Nephron (organoid): ENCODE measurements at regions not wholly inside any gene's neighbourhood (a gene's known extent, or its start where the extent isn't known, plus 50 kb on each side); places are given as distances from the start of the nearest gene placed in this dataset.

Source experiments
- H3K27ac Mint-ChIP-seq, 3 experiments: 2 replicates each; pipeline ENCODE4 v1.8.0; 2020; ENCODE audit warnings: mixed read lengths in 3 of 3, mild to moderate bottlenecking in 2 of 3, moderate library complexity in 1 of 3
- H3K27me3 Mint-ChIP-seq: 2 replicates; pipeline ENCODE4 v1.8.0; 2021; ENCODE audit warnings: low read depth, mild to moderate bottlenecking, moderate library complexity, mixed read lengths
- H3K36me3 Mint-ChIP-seq: 2 replicates; pipeline ENCODE4 v1.8.0; 2020; ENCODE audit warnings: low read depth, mixed read lengths
- H3K4me1 Mint-ChIP-seq: 2 replicates; pipeline ENCODE4 v1.8.0; 2020; ENCODE audit warnings: mixed read lengths
- H3K4me3 Mint-ChIP-seq, 3 experiments: 2 replicates each; pipeline ENCODE4 v1.8.0; 2020; ENCODE audit warnings: mild to moderate bottlenecking in 3 of 3, mixed read lengths in 3 of 3, moderate library complexity in 2 of 3
- H3K9me3 Mint-ChIP-seq: 2 replicates; pipeline ENCODE4 v1.8.0; 2020; ENCODE audit warnings: mixed read lengths
- TF ChIP-seq, protein P1 (sequence below), 3 experiments: fragments of 200-600 bp; sonication (generic); IDR thresholded peaks; one replicate each; pipeline ENCODE4 v1.5.0; 2021; ENCODE audit warnings: antibody characterized with exemption in 3 of 3; ENCODE audit not compliant: unreplicated experiment in 3 of 3

DNA sequence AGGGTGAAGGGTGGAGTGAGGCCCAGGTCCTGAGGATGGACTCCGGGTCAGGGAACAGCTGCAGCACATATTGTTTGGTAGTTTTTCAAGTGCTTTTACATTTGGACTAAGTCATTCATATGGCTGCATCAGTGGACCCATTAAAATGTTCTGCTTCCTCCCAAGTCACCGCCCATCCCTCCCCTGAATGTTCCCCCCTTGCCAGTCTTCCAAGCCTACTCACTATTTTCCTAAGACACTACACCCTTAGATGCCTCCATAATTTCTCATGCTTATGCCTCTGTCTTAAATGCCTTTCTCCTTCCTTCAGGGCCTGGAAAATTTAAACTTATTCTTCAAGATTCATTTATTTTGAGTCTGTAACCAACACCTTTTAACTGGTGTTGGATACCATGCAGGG, 86.6 kb upstream of the NR4A3 start:
- H3K27ac Mint-ChIP-seq: no peak overlapping the region
- H3K36me3 Mint-ChIP-seq: no peaks in the 10 kb centered on the region
- TF ChIP-seq, protein P1, sequence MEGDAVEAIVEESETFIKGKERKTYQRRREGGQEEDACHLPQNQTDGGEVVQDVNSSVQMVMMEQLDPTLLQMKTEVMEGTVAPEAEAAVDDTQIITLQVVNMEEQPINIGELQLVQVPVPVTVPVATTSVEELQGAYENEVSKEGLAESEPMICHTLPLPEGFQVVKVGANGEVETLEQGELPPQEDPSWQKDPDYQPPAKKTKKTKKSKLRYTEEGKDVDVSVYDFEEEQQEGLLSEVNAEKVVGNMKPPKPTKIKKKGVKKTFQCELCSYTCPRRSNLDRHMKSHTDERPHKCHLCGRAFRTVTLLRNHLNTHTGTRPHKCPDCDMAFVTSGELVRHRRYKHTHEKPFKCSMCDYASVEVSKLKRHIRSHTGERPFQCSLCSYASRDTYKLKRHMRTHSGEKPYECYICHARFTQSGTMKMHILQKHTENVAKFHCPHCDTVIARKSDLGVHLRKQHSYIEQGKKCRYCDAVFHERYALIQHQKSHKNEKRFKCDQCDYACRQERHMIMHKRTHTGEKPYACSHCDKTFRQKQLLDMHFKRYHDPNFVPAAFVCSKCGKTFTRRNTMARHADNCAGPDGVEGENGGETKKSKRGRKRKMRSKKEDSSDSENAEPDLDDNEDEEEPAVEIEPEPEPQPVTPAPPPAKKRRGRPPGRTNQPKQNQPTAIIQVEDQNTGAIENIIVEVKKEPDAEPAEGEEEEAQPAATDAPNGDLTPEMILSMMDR (IDR thresholded peaks at IDR 0.05; ENCODE audit: unreplicated experiment in 3 of 3): no peak
- H3K4me1 Mint-ChIP-seq: peaks cover 9% of the 10 kb centered on the region
- no peaks in the 10 kb centered on the region for H3K9me3 Mint-ChIP-seq
- H3K4me3 Mint-ChIP-seq: no peak overlapping the region
- no peaks in the 10 kb centered on the region for H3K27me3 Mint-ChIP-seq

DNA sequence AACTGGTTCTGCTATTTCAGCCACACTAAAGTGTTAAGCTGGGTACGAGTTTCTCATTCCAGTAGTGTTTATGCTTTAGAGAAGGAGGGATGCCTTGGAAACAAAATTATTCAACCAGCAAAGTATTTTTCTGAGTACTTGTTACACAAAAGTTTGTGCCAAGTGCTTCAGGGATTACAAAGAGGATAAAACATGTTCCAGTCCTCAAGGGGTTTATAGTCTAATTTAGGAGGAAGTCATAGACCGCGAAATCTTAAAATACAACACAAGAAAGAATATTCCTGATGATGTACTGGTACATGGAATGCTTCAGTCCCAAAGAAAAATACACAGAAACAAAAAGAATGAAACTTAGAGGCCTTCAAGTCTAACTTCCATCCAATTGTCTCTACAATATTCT, 85.4 kb upstream of the NR4A3 start:
- Mint-ChIP-seq H3K36me3 (no peaks in the 10 kb centered on the region), H3K9me3 (no peaks in the 10 kb centered on the region), H3K27ac (no peak overlapping the region), H3K27me3 (no peaks in the 10 kb centered on the region), H3K4me3 (no peak overlapping the region), H3K4me1 (peaks cover 9% of the 10 kb centered on the region)
- TF ChIP-seq, protein P1 (IDR thresholded peaks at IDR 0.05; ENCODE audit: unreplicated experiment in 3 of 3): no peak

DNA sequence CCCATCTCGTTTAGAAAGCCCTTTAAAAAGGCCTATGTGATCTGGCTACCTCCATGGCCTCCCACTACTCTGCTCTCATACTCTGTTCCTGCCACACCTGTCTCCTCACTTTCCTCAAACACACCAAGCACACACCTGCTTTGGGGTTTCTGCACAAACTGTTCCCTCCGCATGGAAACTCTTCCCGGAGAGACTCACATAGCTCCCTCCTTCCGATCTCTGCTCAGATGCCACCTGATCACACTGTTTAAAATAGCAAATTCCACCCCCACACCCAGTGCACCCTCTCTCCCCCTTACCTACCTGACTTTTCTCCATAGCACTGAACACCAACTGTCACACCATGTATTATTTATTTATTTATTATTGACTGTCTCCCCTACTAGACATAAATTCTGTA, 84.0 kb upstream of the NR4A3 start:
- Mint-ChIP-seq H3K4me3 (no peak overlapping the region), H3K36me3 (no peaks in the 10 kb centered on the region), H3K27ac (no peak overlapping the region), H3K9me3 (no peaks in the 10 kb centered on the region), H3K4me1 (peaks cover 6% of the 10 kb centered on the region), H3K27me3 (no peaks in the 10 kb centered on the region)
- TF ChIP-seq, protein P1 (IDR thresholded peaks at IDR 0.05; ENCODE audit: unreplicated experiment in 3 of 3): no peak

DNA sequence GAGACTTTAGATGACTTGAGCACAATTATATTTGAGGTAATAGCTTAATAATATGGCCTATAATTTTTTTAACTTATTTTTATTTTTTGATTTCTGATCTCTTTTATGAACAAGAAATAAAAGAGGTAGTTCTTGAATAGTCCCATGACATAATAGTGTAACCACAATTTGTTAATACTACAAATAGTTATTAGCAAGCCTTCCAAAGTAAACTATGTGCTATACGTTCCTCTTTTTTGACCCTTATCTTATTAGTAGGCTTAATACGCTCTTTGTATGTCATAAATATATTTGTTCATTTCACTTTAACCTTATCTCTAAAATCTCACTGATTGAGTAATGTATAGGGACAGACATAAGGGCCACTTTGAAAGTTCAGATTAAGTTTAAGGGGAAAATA, 78.7 kb upstream of the NR4A3 start:
- Mint-ChIP-seq H3K4me3 (no peak overlapping the region), H3K9me3 (no peaks in the 10 kb centered on the region), H3K36me3 (no peaks in the 10 kb centered on the region), H3K27ac (no peak overlapping the region), H3K4me1 (peaks cover 3% of the 10 kb centered on the region), H3K27me3 (no peaks in the 10 kb centered on the region)
- TF ChIP-seq, protein P1 (IDR thresholded peaks at IDR 0.05; ENCODE audit: unreplicated experiment in 3 of 3): no peak

DNA sequence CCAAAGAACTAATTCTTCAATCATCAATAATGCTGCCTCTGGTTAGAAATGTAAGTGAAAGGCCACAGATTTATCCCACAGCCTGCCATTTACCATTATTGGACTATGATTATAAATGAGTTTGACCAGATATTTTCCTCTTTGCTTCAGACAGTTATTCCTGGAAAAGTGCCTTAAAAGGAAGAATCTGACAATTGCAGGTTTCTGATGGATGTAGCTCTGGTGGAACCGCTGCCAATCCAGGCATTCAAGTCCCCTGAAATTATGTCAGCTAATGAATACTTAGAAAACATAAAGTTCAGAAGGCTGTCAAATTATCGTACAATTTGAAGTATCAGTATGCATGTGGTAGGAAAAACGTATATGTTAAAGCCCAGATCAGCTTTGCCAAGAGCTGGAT, 78.2 kb upstream of the NR4A3 start:
- Mint-ChIP-seq H3K36me3 (no peaks in the 10 kb centered on the region), H3K27ac (no peak overlapping the region), H3K27me3 (no peaks in the 10 kb centered on the region), H3K4me3 (no peak overlapping the region), H3K4me1 (peaks cover 3% of the 10 kb centered on the region), H3K9me3 (no peaks in the 10 kb centered on the region)
- TF ChIP-seq, protein P1 (IDR thresholded peaks at IDR 0.05; ENCODE audit: unreplicated experiment in 3 of 3): no peak

DNA sequence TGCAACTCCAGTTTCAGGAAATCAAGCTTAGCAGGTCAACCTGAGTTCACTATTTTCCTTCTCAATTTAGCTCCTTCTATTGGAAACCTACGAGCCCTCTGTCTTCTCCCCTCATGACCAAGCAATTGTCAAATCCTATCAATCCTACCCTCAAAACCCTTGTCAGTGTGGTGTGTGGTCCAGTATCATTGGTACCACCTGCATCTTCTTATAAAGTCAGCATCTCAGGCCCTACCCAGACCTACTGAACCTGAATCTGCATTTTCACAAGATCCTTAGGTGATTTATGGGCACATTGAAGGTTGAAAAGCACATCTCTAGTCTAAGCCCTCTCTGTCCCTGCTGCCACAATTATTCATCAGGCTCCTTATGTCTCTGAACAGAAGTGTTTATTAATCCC, 77.6 kb upstream of the NR4A3 start:
- H3K4me3 Mint-ChIP-seq: no peak overlapping the region
- peaks cover 3% of the 10 kb centered on the region for H3K4me1 Mint-ChIP-seq
- TF ChIP-seq, protein P1 (IDR thresholded peaks at IDR 0.05; ENCODE audit: unreplicated experiment in 3 of 3): no peak
- no peaks in the 10 kb centered on the region for H3K36me3 Mint-ChIP-seq
- no peaks in the 10 kb centered on the region for H3K9me3 Mint-ChIP-seq
- no peak overlapping the region for H3K27ac Mint-ChIP-seq
- no peaks in the 10 kb centered on the region for H3K27me3 Mint-ChIP-seq
